Muscle of back (tissue), 3 donors: ENCODE measurements at regions not wholly inside any gene's neighbourhood (a gene's known extent, or its start where the extent isn't known, plus 50 kb on each side); places are given as distances from the start of the nearest gene placed in this dataset.
A peak's percentile ranks its signal among the peaks of the same experiment; 100 is the strongest.

Experiments
- DNase-seq, 3 donors: peaks; one replicate each; pipeline versions ENCODE4 v3.0.0 to v3.0.0-alpha.2; 2013

GRCh38 chr1:88062650-88063153 is 621.4 kb upstream of the PKN2 start:
- no peak for DNase-seq

- DNase-seq: peak in 2 of 3 donors; percentile 10 to 43
These were observed 620.5 kb upstream of the PKN2 start for GRCh38 chr1:88063605-88064004.

- DNase-seq: no peak
These were observed 615.6 kb upstream of the PKN2 start for GRCh38 chr1:88068407-88068960.

- no peak for DNase-seq
These were observed 613.1 kb upstream of the PKN2 start for GRCh38 chr1:88070956-88071355.

- no peak for DNase-seq
These were observed 609.4 kb upstream of the PKN2 start for GRCh38 chr1:88074661-88075060.

GRCh38 chr1:88075813-88076212 is 608.3 kb upstream of the PKN2 start:
- DNase-seq: no peak

- DNase-seq: no peak
These were observed 605.0 kb upstream of the PKN2 start for GRCh38 chr1:88079036-88079435.

GRCh38 chr1:88080875-88081274 is 603.2 kb upstream of the PKN2 start:
- DNase-seq: no peak

- DNase-seq: no peak
These were observed 595.6 kb upstream of the PKN2 start for GRCh38 chr1:88088481-88088880.

GRCh38 chr1:88089961-88090360 is 594.1 kb upstream of the PKN2 start:
- DNase-seq: no peak

- DNase-seq: no peak
These were observed 585.2 kb upstream of the PKN2 start for GRCh38 chr1:88098881-88099280.

- DNase-seq: no peak
These were observed 583.0 kb upstream of the PKN2 start for GRCh38 chr1:88101041-88101440.

GRCh38 chr1:88104236-88104635 is 579.8 kb upstream of the PKN2 start:
- DNase-seq: no peak

- no peak for DNase-seq
These were observed 579.2 kb upstream of the PKN2 start for GRCh38 chr1:88104886-88105285.

GRCh38 chr1:88111816-88112215 is 572.3 kb upstream of the PKN2 start:
- DNase-seq: no peak

GRCh38 chr1:88117597-88117996 is 566.5 kb upstream of the PKN2 start:
- DNase-seq: no peak

GRCh38 chr1:88118176-88118845 is 565.8 kb upstream of the PKN2 start:
- DNase-seq: no peak

GRCh38 chr1:88124614-88125013 is 559.5 kb upstream of the PKN2 start:
- no peak for DNase-seq

- no peak for DNase-seq
These were observed 557.6 kb upstream of the PKN2 start for GRCh38 chr1:88126467-88126866.

GRCh38 chr1:88133991-88134390 is 550.1 kb upstream of the PKN2 start:
- no peak for DNase-seq

- no peak for DNase-seq
These were observed 548.8 kb upstream of the PKN2 start for GRCh38 chr1:88134983-88135921.

- DNase-seq: no peak
These were observed 544.4 kb upstream of the PKN2 start for GRCh38 chr1:88139633-88140032.

GRCh38 chr1:88140325-88140724 is 543.7 kb upstream of the PKN2 start:
- no peak for DNase-seq
